ENCODE measurements at regions not wholly inside any gene's neighbourhood (a gene's known extent, or its start where the extent isn't known, plus 50 kb on each side); places are given as distances from the start of the nearest gene placed in this dataset.
A peak's percentile ranks its signal among the peaks of the same experiment; 100 is the strongest.

DNA sequence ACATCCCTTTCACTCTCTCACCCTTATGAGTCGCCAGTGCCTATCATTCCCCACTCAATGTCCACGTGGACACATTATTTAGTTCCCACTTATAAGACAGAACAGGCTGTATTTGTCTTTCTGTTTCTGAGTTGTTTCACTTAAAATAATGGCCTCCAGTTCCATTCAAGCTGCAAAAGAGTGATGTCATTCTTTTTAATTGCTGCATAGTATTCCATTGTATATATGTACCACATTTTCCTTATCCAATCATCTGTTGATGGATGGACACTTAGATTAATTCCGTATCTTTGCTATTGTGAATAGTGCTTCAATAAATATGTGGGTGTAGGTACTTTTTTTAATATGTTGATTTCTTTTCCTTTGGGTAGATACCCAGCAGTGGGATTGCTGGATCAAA is 79.1 kb downstream of the ZNF365 start:
- DNase-seq: no peak

- DNase-seq: no peak
Measured at GRCh38 chr10:62454687-62455397, 80.7 kb downstream of the ZNF365 start.

DNA sequence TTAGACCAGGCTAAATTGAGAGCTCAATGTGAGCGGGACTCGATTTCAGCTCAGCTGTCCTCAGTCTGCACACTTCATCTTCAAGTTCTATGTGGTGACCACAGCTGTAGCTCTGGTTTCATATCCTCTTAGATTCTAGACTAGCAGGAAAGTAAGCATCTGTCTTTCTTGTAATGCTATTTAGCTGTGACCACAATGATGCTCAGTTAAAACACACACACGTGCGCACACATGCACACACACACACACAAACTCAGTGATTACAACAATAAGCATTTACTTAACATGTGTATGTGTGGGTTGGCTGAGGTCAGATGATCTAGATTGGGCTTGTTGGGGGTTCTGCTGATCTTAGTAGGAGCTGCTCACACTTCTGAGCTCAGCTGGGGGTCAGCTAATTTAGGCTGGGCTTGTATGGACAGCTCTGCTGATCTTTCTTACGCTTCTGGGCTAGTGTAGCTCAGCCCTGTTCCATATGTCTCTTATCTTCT is 82.5 kb downstream of the ZNF365 start:
- no peak for DNase-seq

GRCh38 chr10:62457196-62457595 is 83.0 kb downstream of the ZNF365 start:
- DNase-seq: no peak

DNA sequence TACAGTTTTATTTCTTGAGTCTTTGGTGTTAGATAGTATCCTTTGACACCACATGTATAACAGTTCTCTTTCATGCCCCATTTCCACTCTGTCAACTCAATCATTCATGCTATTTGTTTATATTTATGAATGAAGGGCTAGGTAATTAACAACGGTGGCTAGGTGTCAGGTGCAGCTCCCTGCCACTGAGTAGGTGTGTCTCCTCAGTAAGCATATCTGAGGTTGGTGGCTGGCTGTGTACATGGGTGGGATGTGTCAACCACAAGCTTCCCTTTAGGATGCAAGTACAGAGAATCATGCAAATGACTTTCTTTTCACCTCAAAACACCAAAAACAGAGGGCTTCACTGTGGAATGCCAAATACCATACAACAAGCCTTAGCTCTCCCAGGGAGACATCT is 83.4 kb downstream of the ZNF365 start:
- DNase-seq: no peak

GRCh38 chr10:62459072-62459471 is 84.9 kb downstream of the ZNF365 start:
- no peak for DNase-seq

DNA sequence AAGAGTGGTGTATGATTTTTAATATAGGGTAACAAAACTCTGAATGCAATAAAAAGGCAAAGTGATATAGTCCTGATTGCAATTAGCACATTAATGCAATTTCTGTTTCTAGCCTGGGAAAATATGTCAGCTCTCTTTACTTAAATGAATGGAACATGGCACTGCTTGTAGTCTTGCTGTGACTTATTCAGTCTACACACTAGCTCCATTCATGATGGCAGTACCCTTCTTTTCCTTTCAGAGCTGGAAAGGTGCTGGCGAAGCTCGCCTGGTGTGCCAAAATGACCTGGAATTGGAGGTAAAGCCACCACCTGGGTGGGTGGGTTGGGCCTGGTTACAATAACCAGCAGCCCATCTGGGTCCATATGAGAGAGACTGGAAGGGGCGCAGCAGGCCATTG is 85.3 kb downstream of the ZNF365 start:
- no peak for DNase-seq

DNA sequence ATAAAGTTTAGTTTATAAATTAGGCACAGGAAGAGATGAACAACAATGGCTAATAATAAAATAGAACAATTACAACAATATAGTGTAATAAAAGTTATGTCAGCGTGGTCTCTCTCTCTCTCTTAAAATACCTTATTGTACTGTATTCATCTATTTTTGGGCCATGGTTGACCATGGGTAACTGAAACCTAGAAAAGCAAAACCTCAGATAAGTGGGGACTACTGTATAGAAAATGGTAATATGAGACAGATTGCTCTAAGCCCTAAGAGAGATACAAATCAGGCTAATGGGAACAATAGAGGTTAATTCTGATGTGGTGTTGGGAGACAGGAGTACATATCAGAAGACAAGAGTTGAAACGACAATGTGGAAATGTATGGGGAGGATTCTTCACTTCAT is 86.2 kb downstream of the ZNF365 start:
- DNase-seq: no peak

GRCh38 chr10:62461120-62461519 is 87.0 kb downstream of the ZNF365 start:
- peak; percentile 21 for DNase-seq

DNA sequence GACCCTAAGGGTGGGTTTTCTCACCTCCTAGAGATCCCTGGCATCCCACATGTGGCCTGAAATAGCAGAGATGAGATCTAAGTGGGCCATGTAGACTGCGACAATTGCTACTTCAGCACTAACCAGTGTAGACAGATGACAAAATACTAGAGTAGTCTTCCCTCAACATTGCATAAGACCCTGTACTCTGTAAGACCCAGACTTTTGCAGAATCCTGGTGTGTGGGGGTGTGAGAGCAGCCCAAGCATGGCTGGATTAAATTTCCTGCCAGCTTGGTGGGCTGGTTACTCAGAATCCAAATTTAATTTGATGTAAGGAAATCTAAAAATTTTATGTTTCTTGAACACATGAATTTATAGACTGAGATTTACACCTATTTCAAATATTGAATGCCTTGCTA is 88.3 kb downstream of the ZNF365 start:
- DNase-seq: no peak

GRCh38 chr10:62463364-62463763 is 89.2 kb downstream of the ZNF365 start:
- no peak for DNase-seq

DNA sequence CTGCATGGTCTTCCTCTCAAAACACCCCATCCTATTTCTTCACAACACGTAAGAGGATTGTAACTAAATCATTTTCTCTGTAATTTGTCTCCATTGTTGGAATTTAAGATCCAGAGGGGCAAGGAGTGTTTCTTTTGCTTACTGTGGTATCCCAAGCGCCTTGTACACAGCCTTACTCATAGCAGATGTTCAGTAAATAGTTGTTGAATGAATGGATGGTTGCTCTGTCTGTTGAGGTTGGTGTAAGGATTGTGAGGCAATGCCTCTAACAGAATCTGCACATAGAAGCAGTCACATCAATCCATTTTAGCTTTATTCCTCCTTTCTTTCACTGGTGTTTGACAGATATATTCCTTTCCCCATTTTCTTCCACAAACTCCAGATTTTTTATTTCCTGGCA is 90.1 kb downstream of the ZNF365 start:
- no peak for DNase-seq

DNA sequence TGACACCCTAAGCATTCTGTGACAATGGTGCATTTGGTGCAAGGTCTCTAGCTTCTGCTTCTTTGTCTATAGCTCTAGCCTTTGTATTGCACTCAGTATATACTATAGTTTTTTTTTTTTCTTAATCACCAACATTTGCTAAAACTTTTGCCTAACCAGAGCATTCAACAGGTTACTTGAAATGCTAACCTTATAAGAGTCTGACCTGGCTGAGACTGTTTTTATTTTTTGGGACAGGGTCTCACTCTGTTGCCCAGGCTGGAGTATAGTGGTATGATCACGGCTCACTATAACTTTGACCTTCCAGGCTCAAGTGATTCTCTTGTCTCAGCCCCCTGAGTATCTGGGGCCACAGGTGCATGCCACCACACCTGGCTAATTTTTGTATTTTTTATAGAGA is 92.4 kb downstream of the ZNF365 start:
- DNase-seq: no peak

GRCh38 chr10:62467527-62467926 is 93.4 kb downstream of the ZNF365 start:
- DNase-seq: no peak

GRCh38 chr10:62471711-62472110 is 97.5 kb downstream of the ZNF365 start:
- DNase-seq: no peak

GRCh38 chr10:62473241-62473640 is 99.1 kb downstream of the ZNF365 start:
- no peak for DNase-seq

GRCh38 chr10:62475551-62475950 is 101.4 kb downstream of the ZNF365 start:
- DNase-seq: no peak

DNA sequence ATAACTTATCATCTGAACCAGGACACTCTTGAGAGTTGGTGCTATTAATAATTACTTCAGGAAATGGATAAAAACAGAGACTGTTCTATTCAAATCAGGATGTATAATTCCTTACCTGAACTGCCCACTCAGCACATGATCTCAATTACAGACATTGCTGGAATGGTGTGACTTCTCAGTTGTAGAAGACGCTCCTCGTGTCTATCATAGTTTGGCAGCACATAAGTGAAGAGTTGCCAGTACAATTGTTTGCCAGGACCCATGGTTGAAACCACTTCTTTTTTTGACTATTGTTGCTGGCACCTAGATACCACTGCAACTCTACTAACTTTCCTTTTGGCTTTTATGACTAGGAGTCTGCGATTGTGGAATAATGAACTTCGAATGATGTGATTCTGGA is 105.4 kb downstream of the ZNF365 start:
- no peak for DNase-seq

DNA sequence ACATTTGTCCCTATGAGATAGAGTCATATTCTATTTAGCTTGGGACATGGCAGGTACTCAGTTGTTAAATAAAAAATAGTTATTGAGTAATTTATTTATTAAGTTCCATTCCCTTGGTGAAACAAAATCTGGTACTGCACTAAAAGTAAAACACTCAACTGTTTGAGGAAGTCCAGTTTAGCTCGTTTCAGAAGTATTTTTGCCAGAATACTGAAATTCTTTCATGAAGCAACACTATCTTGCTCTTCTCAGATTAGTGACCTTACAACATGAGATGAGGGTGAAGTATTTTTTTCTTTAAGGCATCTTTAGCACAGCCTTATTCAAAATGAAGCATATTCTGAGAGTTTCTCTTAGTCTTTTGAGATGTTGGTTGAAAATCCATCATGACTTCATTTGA is 106.0 kb downstream of the ZNF365 start:
- DNase-seq: no peak

GRCh38 chr10:62482581-62482980 is 108.4 kb downstream of the ZNF365 start:
- no peak for DNase-seq

DNA sequence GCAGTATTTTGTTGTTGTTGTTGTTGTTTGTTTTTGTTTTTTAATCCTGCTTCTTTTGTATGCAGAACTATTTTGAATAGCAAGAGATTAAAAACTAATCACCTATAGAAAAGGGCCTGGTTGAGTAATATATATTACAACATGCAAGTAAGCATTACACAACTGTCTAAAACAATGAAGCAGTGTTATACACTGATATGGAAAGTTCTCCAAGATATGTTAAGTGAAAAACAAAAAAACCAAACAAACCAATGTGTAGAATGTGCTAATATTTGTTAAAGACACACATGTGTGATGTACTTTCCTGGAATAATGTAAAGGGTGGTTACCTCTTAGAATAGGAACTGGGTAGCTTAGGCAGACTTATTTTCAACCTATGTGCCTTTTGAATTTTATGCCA is 117.4 kb downstream of the ZNF365 start:
- no peak for DNase-seq

- DNase-seq: peak; percentile 6
Measured at GRCh38 chr10:62492012-62492869, 118.1 kb downstream of the ZNF365 start.

DNA sequence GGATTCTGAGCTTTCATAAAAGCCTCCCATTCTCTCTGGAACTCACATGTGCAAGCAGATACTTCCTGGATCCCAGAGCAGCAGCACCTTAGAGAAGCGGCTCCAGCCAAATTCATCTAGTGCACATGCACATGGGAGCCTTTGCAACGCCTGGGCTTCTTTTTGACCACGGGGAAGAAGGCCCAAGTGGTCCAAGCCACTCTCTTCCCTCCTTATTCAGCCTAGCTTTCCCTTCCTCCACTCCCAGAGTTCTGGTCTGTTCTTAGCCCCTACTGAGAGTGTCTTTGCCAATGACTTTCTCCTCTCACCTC is 118.7 kb downstream of the ZNF365 start:
- DNase-seq: no peak

DNA sequence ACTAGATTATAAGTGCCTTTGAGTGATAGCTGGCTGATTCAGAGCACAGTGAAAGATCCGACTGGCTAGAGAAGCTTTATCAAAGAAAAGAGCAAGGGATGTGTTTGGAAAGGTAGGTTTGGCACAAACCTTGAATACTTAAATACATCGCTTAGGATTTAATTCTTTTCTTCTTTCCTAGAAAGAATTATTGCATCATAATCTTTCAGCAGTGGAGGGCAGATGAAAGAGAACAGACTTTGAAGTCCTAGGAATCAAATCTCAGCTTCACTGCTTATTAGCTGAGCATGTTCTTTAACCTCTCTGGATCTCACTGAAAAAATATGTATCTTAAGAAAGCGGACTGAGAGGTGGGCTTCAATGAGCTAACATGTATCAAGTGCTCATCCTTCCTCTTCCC is 122.8 kb downstream of the ZNF365 start:
- no peak for DNase-seq

- no peak for DNase-seq
Measured at GRCh38 chr10:62498271-62498670, 124.1 kb downstream of the ZNF365 start.
